22Rv1 (cell line): ENCODE measurements at regions not wholly inside any gene's neighbourhood (a gene's known extent, or its start where the extent isn't known, plus 50 kb on each side); places are given as distances from the start of the nearest gene placed in this dataset.
"Not testable (repeated sequence)": the region's sequence is repeated elsewhere in the genome, so short reads cannot be mapped to it uniquely, and the experiment has no call there.

Source experiments
- H3K27ac ChIP-seq: fragments of 450-650 bp; 2 replicates; pipeline ENCODE4 v1.5.1; 2017
- ZFX ChIP-seq: fragments of 450-650 bp; IDR thresholded peaks from 2 replicates; pipeline ENCODE4 v1.6.1; 2017; ENCODE audit warnings: antibody characterized with exemption, borderline replicate concordance
- TF ChIP-seq, protein P1 (sequence below): fragments of 450-650 bp; IDR thresholded peaks from 2 replicates; pipeline ENCODE4 v1.5.1; 2017; ENCODE audit warnings: mild to moderate bottlenecking

DNA sequence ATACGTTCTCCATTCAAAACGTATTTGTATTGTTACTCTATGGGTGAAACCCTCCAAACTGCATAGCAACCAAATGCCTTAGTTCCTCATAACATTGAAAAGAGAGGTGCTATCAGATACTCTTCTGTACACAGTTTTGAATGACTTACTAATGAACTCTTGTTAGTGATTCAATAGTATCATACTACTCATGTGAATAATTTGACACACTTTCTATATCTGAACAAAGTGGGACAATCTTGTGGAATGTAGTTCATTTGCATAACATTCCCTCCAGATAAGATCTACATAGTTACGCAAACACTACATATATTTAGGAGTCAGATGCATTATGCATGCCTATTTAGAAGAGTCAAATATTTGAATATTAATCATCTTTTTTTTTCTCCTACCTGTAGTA is 232.0 kb upstream of the NRXN1 start:
- TF ChIP-seq, protein P1, sequence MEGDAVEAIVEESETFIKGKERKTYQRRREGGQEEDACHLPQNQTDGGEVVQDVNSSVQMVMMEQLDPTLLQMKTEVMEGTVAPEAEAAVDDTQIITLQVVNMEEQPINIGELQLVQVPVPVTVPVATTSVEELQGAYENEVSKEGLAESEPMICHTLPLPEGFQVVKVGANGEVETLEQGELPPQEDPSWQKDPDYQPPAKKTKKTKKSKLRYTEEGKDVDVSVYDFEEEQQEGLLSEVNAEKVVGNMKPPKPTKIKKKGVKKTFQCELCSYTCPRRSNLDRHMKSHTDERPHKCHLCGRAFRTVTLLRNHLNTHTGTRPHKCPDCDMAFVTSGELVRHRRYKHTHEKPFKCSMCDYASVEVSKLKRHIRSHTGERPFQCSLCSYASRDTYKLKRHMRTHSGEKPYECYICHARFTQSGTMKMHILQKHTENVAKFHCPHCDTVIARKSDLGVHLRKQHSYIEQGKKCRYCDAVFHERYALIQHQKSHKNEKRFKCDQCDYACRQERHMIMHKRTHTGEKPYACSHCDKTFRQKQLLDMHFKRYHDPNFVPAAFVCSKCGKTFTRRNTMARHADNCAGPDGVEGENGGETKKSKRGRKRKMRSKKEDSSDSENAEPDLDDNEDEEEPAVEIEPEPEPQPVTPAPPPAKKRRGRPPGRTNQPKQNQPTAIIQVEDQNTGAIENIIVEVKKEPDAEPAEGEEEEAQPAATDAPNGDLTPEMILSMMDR = no peak
- TF ChIP-seq ZFX = no peak
- no peak overlapping the region for H3K27ac ChIP-seq

DNA sequence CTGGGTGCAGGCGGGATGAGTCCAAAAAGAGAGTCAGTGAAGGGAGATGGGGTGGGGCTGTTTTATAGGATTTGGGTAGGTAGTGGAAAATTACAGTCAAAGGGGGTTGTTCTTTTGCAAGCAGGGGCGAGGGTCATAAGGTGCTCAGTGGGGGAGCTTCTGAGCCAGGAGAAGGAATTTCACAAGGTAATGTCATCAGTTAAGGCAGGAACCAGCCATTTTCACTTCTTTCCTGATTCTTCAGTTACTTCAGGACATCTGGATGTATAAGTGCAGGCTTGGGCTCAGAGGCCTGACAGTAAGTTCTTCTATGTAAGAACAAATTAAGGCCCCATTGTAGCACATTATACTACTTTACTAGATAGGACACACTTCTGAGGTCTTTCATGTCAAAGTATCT is 231.2 kb upstream of the NRXN1 start:
- H3K27ac ChIP-seq = not testable (repeated sequence)

- H3K27ac ChIP-seq = no peak overlapping the region
- no peak for TF ChIP-seq ZFX
- TF ChIP-seq, protein P1 = no peak
Observed at GRCh38 chr2:51258301-51258700, 226.4 kb upstream of the NRXN1 start.

- H3K27ac ChIP-seq = no peak overlapping the region
- TF ChIP-seq, protein P1 = no peak
- TF ChIP-seq ZFX = no peak
Observed at GRCh38 chr2:51256736-51257135, 224.8 kb upstream of the NRXN1 start.

DNA sequence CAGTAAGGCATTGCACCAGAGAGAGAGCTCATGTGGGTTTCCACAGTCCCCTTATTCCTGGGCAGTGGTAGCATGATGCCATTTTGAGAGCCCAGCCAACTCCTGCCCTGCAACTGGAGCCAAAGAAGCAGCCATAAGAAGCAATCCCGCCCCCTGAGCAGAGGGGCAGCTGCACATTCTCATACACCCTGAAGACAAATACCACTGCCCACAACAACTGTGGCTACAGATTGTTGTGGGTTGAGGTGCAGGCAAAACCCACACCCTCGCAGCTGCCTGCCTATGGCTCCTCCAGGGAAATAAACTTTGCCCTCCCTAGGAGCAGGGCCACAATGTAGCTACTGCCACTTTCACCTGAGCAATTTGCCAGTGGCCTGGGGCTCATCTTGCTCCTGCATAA is 219.4 kb upstream of the NRXN1 start:
- H3K27ac ChIP-seq = no peak overlapping the region
- no peak for TF ChIP-seq ZFX
- TF ChIP-seq, protein P1 = no peak

- no peak overlapping the region for H3K27ac ChIP-seq
- TF ChIP-seq, protein P1 = 0 out of 2 replicates have a peak, but pooled peaks have one; percentile 19
- no peak for TF ChIP-seq ZFX
Observed at GRCh38 chr2:51247252-51247805, 215.4 kb upstream of the NRXN1 start.

DNA sequence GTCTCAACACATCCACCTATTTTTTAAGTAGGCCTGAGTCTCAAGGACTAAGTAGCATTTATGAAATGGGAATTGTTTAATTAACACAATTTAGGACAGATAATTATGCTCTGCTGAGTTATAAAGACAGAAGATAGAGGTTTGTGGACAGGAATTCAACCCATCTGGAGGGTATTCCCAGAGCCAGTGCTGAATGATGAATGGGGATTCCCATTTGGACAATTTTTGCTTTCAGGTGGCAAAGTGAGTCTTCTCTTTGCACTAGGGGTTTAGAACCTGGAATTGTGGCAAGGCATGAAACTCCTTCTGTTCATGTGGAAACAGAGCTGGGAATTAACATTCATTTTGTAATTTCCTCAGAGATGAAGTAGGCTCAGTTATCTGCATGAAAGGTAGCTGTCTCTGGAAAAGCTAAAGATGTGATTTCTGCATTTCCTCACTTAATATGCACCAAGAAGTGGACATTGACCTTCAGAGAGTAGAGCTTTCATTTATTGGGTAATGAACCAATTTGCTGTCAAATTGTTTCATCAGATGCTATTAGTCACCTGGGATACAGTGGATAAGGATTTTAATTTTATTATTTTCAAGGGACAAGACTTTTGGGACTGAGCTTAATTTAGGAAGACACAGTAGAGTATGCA is 212.1 kb upstream of the NRXN1 start:
- TF ChIP-seq, protein P1 = no peak
- TF ChIP-seq ZFX = no peak

More for the DNA sequence above, 212.1 kb upstream of the NRXN1 start:
- H3K27ac ChIP-seq = no peak overlapping the region
